ENCODE measurements at regions not wholly inside any gene's neighbourhood (a gene's known extent, or its start where the extent isn't known, plus 50 kb on each side); places are given as distances from the start of the nearest gene placed in this dataset.

GRCh38 chr15:60244813-60245212 is 153.0 kb downstream of the ANXA2 start:
- Histone ChIP-seq H3K4ac (ENCODE audit: low read depth, low read length) (no peak overlapping the region), H3K9me3 (ENCODE audit: insufficient read depth, low read depth, low read length) (no peaks in the 10 kb centered on the region), H3K23ac (ENCODE audit: low read length) (no peak overlapping the region), H3K4me2 (ENCODE audit: low read length) (no peak overlapping the region), H3K4me1 (ENCODE audit: control insufficient read depth in 1 of 2, insufficient read depth in 2 of 2, low read length in 2 of 2) (no peaks in the 10 kb centered on the region), H4K8ac (ENCODE audit: low read depth, low read length) (no peak overlapping the region), H3K79me1 (ENCODE audit: low read length) (no peaks in the 10 kb centered on the region), H3K27ac (ENCODE audit: low read depth, low read length) (no peak overlapping the region), H2BK5ac (ENCODE audit: low read depth, low read length, poor library complexity) (no peak overlapping the region), H3K18ac (ENCODE audit: low read length) (no peak overlapping the region), H3K36me3 (ENCODE audit: control insufficient read depth in 1 of 2, insufficient read depth in 2 of 2, low read length in 2 of 2) (no peaks in the 10 kb centered on the region), H3K27me3 (ENCODE audit: insufficient read depth, low read length) (no peaks in the 10 kb centered on the region), H4K91ac (ENCODE audit: low read depth, low read length) (no peak overlapping the region), H2AK5ac (ENCODE audit: low read length) (no peak overlapping the region), H2BK12ac (ENCODE audit: low read length) (no peak overlapping the region), H3K14ac (ENCODE audit: low read length) (no peak overlapping the region), H2BK120ac (ENCODE audit: insufficient read depth, low read length, poor library complexity) (no peak overlapping the region), H3K9ac (ENCODE audit: low read length) (no peak overlapping the region), H3K4me3 (ENCODE audit: low read depth, low read length) (no peak overlapping the region), H4K12ac (ENCODE audit: low read depth, low read length) (no peak overlapping the region), H2AFZ (ENCODE audit: insufficient read depth, low read length, poor library complexity) (no peak overlapping the region), H3K79me2 (ENCODE audit: control insufficient read depth, insufficient read depth, low read length, poor library complexity) (no peaks in the 10 kb centered on the region)
- no peak for DNase-seq

GRCh38 chr15:60250316-60250715 is 147.5 kb downstream of the ANXA2 start:
- Histone ChIP-seq H4K8ac (ENCODE audit: low read depth, low read length) (no peak overlapping the region), H3K9me3 (ENCODE audit: insufficient read depth, low read depth, low read length) (no peaks in the 10 kb centered on the region), H2BK120ac (ENCODE audit: insufficient read depth, low read length, poor library complexity) (no peak overlapping the region), H3K79me1 (ENCODE audit: low read length) (no peaks in the 10 kb centered on the region), H3K36me3 (ENCODE audit: control insufficient read depth in 1 of 2, insufficient read depth in 2 of 2, low read length in 2 of 2) (no peaks in the 10 kb centered on the region), H3K4me2 (ENCODE audit: low read length) (no peak overlapping the region), H3K27ac (ENCODE audit: low read depth, low read length) (no peak overlapping the region), H2AFZ (ENCODE audit: insufficient read depth, low read length, poor library complexity) (no peak overlapping the region), H2BK12ac (ENCODE audit: low read length) (no peak overlapping the region), H3K4me1 (ENCODE audit: control insufficient read depth in 1 of 2, insufficient read depth in 2 of 2, low read length in 2 of 2) (peaks cover 0 to 3% of the 10 kb centered on the region in 2 experiments), H3K23ac (ENCODE audit: low read length) (no peak overlapping the region), H3K4ac (ENCODE audit: low read depth, low read length) (no peak overlapping the region), H3K27me3 (ENCODE audit: insufficient read depth, low read length) (no peaks in the 10 kb centered on the region), H3K79me2 (ENCODE audit: control insufficient read depth, insufficient read depth, low read length, poor library complexity) (no peaks in the 10 kb centered on the region), H3K4me3 (ENCODE audit: low read depth, low read length) (no peak overlapping the region), H4K12ac (ENCODE audit: low read depth, low read length) (no peak overlapping the region), H4K91ac (ENCODE audit: low read depth, low read length) (no peak overlapping the region), H3K18ac (ENCODE audit: low read length) (no peak overlapping the region), H3K9ac (ENCODE audit: low read length) (no peak overlapping the region), H2BK5ac (ENCODE audit: low read depth, low read length, poor library complexity) (no peak overlapping the region), H2AK5ac (ENCODE audit: low read length) (no peak overlapping the region), H3K14ac (ENCODE audit: low read length) (no peak overlapping the region)
- WGBS (ENCODE audit: extremely low coverage, insufficient coverage, insufficient read length) = no CpG with 5 or more reads among the region's 3 CpGs
- no peak for DNase-seq

DNA sequence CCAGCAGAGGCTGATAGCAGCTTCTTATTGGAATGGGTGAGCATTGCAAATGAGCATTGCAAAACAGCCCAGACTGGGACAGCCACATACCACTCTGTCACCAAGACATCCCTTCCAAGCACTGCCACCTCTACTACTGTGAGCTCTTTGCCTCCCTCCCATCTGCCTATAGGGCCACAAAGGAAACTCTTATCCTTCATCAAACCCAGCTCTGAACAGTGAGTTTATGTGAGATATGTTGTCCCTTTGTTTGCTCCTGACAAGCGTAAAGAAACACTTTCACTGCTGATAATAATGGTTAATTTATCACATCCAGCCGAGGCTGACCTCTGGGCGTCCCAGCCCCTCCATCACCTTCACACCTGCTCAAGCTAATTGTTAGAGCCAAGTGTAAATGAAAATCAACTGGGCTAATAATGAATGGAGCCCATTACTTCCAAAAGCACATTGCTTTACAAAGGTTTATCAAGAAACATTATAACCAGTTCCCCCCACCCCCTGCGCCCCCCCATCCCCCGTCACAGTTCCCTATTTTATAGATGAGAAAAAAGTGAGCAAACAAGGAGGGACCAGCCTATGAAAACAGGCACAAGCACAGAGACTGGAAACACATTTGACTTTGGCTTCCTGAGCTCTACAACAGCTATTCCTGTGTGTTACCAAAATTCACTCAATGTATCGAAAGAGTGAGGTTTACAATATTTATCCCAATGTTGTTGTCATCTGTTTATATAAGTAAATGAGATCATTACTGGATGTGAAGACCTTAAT is 146.3 kb downstream of the ANXA2 start:
- Histone ChIP-seq H3K9ac (ENCODE audit: low read length) (no peak overlapping the region), H3K18ac (ENCODE audit: low read length) (no peak overlapping the region), H3K14ac (ENCODE audit: low read length) (no peak overlapping the region), H3K36me3 (ENCODE audit: control insufficient read depth in 1 of 2, insufficient read depth in 2 of 2, low read length in 2 of 2) (no peaks in the 10 kb centered on the region), H4K91ac (ENCODE audit: low read depth, low read length) (no peak overlapping the region), H3K23ac (ENCODE audit: low read length) (no peak overlapping the region), H4K8ac (ENCODE audit: low read depth, low read length) (no peak overlapping the region), H3K27me3 (ENCODE audit: insufficient read depth, low read length) (no peaks in the 10 kb centered on the region), H2AFZ (ENCODE audit: insufficient read depth, low read length, poor library complexity) (no peak overlapping the region), H2BK5ac (ENCODE audit: low read depth, low read length, poor library complexity) (no peak overlapping the region), H2BK12ac (ENCODE audit: low read length) (no peak overlapping the region), H4K12ac (ENCODE audit: low read depth, low read length) (no peak overlapping the region), H2BK120ac (ENCODE audit: insufficient read depth, low read length, poor library complexity) (no peak overlapping the region), H3K9me3 (ENCODE audit: insufficient read depth, low read depth, low read length) (no peaks in the 10 kb centered on the region), H3K79me2 (ENCODE audit: control insufficient read depth, insufficient read depth, low read length, poor library complexity) (no peaks in the 10 kb centered on the region), H3K4ac (ENCODE audit: low read depth, low read length) (no peak overlapping the region), H3K79me1 (ENCODE audit: low read length) (no peaks in the 10 kb centered on the region), H2AK5ac (ENCODE audit: low read length) (no peak overlapping the region), H3K4me2 (ENCODE audit: low read length) (no peak overlapping the region), H3K4me3 (ENCODE audit: low read depth, low read length) (no peak overlapping the region), H3K4me1 (ENCODE audit: control insufficient read depth in 1 of 2, insufficient read depth in 2 of 2, low read length in 2 of 2) (peaks cover 0 to 3% of the 10 kb centered on the region in 2 experiments), H3K27ac (ENCODE audit: low read depth, low read length) (no peak overlapping the region)
- DNase-seq = peak; percentile 17 to 47
- no CpG with 5 or more reads among the region's 6 CpGs for WGBS (ENCODE audit: extremely low coverage, insufficient coverage, insufficient read length)

GRCh38 chr15:60254416-60254815 is 143.4 kb downstream of the ANXA2 start:
- Histone ChIP-seq H3K9ac (ENCODE audit: low read length) (no peak overlapping the region), H2BK120ac (ENCODE audit: insufficient read depth, low read length, poor library complexity) (no peak overlapping the region), H2BK12ac (ENCODE audit: low read length) (no peak overlapping the region), H3K4me1 (ENCODE audit: control insufficient read depth in 1 of 2, insufficient read depth in 2 of 2, low read length in 2 of 2) (peaks cover 0 to 3% of the 10 kb centered on the region in 2 experiments), H3K36me3 (ENCODE audit: control insufficient read depth in 1 of 2, insufficient read depth in 2 of 2, low read length in 2 of 2) (no peaks in the 10 kb centered on the region), H2AFZ (ENCODE audit: insufficient read depth, low read length, poor library complexity) (no peak overlapping the region), H4K91ac (ENCODE audit: low read depth, low read length) (no peak overlapping the region), H3K79me1 (ENCODE audit: low read length) (no peaks in the 10 kb centered on the region), H2BK5ac (ENCODE audit: low read depth, low read length, poor library complexity) (no peak overlapping the region), H3K27ac (ENCODE audit: low read depth, low read length) (no peak overlapping the region), H4K12ac (ENCODE audit: low read depth, low read length) (no peak overlapping the region), H3K27me3 (ENCODE audit: insufficient read depth, low read length) (no peaks in the 10 kb centered on the region), H3K9me3 (ENCODE audit: insufficient read depth, low read depth, low read length) (no peaks in the 10 kb centered on the region), H3K23ac (ENCODE audit: low read length) (no peak overlapping the region), H3K79me2 (ENCODE audit: control insufficient read depth, insufficient read depth, low read length, poor library complexity) (no peaks in the 10 kb centered on the region), H3K18ac (ENCODE audit: low read length) (no peak overlapping the region), H4K8ac (ENCODE audit: low read depth, low read length) (no peak overlapping the region), H3K4me2 (ENCODE audit: low read length) (no peak overlapping the region), H3K4ac (ENCODE audit: low read depth, low read length) (no peak overlapping the region), H3K14ac (ENCODE audit: low read length) (no peak overlapping the region), H3K4me3 (ENCODE audit: low read depth, low read length) (no peak overlapping the region), H2AK5ac (ENCODE audit: low read length) (no peak overlapping the region)
- no peak for DNase-seq
- WGBS (ENCODE audit: extremely low coverage, insufficient coverage, insufficient read length) = no CpG with 5 or more reads among the region's 1 CpG
